Stimulated activated CD8-positive, alpha-beta memory T cell treated with anti-CD3 and anti-CD28 coated beads, Interleukin-12 subunit alpha, Interleukin-12 subunit beta, amount 100 ng/mL, for 4 hours (primary cell): ENCODE measurements at regions not wholly inside any gene's neighbourhood (a gene's known extent, or its start where the extent isn't known, plus 50 kb on each side); places are given as distances from the start of the nearest gene placed in this dataset.

ENCODE experiments used
- DNase-seq: peaks from one replicate; pipeline ENCODE4 v3.0.0-alpha.2; 2020; ENCODE audit warnings: low read depth

- DNase-seq, result no peak
Observed at GRCh38 chr5:158020555-158021418, 161.8 kb upstream of the CLINT1 start.

- no peak for DNase-seq
Observed at GRCh38 chr5:158017469-158017868, 158.5 kb upstream of the CLINT1 start.

- DNase-seq, result no peak
Observed at GRCh38 chr5:158014372-158014771, 155.4 kb upstream of the CLINT1 start.

- no peak for DNase-seq
Observed at GRCh38 chr5:158013939-158014338, 155.0 kb upstream of the CLINT1 start.

- DNase-seq, result no peak
Observed at GRCh38 chr5:158013303-158013702, 154.4 kb upstream of the CLINT1 start.

- DNase-seq, result no peak
Observed at GRCh38 chr5:158011422-158011821, 152.5 kb upstream of the CLINT1 start.

- DNase-seq, result no peak
Observed at GRCh38 chr5:158010831-158011230, 151.9 kb upstream of the CLINT1 start.

GRCh38 chr5:158007336-158007735, 148.4 kb upstream of the CLINT1 start:
- DNase-seq, result no peak

GRCh38 chr5:157999696-158000095, 140.8 kb upstream of the CLINT1 start:
- DNase-seq, result no peak

- DNase-seq, result no peak
Observed at GRCh38 chr5:157997991-157998504, 139.1 kb upstream of the CLINT1 start.

GRCh38 chr5:157994906-157995519, 136.1 kb upstream of the CLINT1 start:
- no peak for DNase-seq

- DNase-seq, result no peak
Observed at GRCh38 chr5:157993986-157994691, 135.2 kb upstream of the CLINT1 start.

- no peak for DNase-seq
Observed at GRCh38 chr5:157993201-157993600, 134.3 kb upstream of the CLINT1 start.

GRCh38 chr5:157990583-157991181, 131.7 kb upstream of the CLINT1 start:
- no peak for DNase-seq

- DNase-seq, result no peak
Observed at GRCh38 chr5:157989296-157989695, 130.4 kb upstream of the CLINT1 start.

- DNase-seq, result no peak
Observed at GRCh38 chr5:157987259-157987658, 128.3 kb upstream of the CLINT1 start.

GRCh38 chr5:157986431-157986990, 127.6 kb upstream of the CLINT1 start:
- DNase-seq, result no peak

- DNase-seq, result no peak
Observed at GRCh38 chr5:157984611-157985010, 125.7 kb upstream of the CLINT1 start.

GRCh38 chr5:157983906-157984551, 125.1 kb upstream of the CLINT1 start:
- DNase-seq, result no peak

- DNase-seq, result no peak
Observed at GRCh38 chr5:157978061-157978460, 119.1 kb upstream of the CLINT1 start.

GRCh38 chr5:157976429-157976828, 117.5 kb upstream of the CLINT1 start:
- DNase-seq, result no peak
